Prostate gland (tissue), 2 donors: ENCODE measurements at regions not wholly inside any gene's neighbourhood (a gene's known extent, or its start where the extent isn't known, plus 50 kb on each side); places are given as distances from the start of the nearest gene placed in this dataset.

Source experiments
- DNase-seq: peaks from one replicate; pipeline ENCODE4 v3.0.0-alpha.2; 2019; ENCODE audit warnings: low spot score
- H3K27ac ChIP-seq, 2 donors: fragments of 200-600 bp; sonication (generic); 2 replicates each; pipeline ENCODE4 v1.5.1; 2017 to 2019
- H3K27me3 ChIP-seq: fragments of 200-600 bp; sonication (generic); replicated peaks from 2 replicates; pipeline ENCODE4 v1.5.1; 2019; ENCODE audit not compliant: insufficient read depth
- H3K36me3 ChIP-seq, 2 donors: fragments of 200-600 bp; sonication (generic); 1 replicate in 1 of 2; 2 replicates in 1 of 2; pipeline versions ENCODE4 v1.5.1 to v1.8.1; 2017 to 2019
- H3K4me1 ChIP-seq: fragments of 200-600 bp; sonication (generic); replicated peaks from 2 replicates; pipeline ENCODE4 v1.5.1; 2019
- H3K4me3 ChIP-seq, 2 donors: fragments of 200-600 bp; sonication (generic); 2 replicates each; pipeline ENCODE4 v1.5.1; 2017 to 2019
- H3K9me3 ChIP-seq: fragments of 200-600 bp; sonication (generic); 2 replicates; pipeline ENCODE4 v1.5.1; 2017
- POLR2A ChIP-seq: fragments of 450-650 bp; IDR thresholded peaks from one replicate; pipeline ENCODE4 v1.6.1; 2016; ENCODE audit warnings: antibody characterized with exemption, mild to moderate bottlenecking
- POLR2AphosphoS5 ChIP-seq: sonication (generic); formaldehyde crosslinking; IDR thresholded peaks from one replicate; pipeline ENCODE4 v1.6.1; 2017; ENCODE audit warnings: antibody characterized with exemption
- WGBS: methylation state at CpG from one replicate; pipeline ENCODE4 v1.1.5; 2018; 5-methylcytosine and 5-hydroxymethylcytosine counted together
- intact Hi-C: fragments of 100-400 bp; cut with DNase I; formaldehyde crosslinking; loops from one replicate; pipeline ENCODE4 v1.14.2; 2022
- TF ChIP-seq, protein P1 (sequence below), 4 experiments: fragments of 200-600 bp in 2 of 4; fragments of 450-650 bp in 2 of 4; sonication (generic) in 2 of 4; IDR thresholded peaks; 1 replicate in 3 of 4; 2 replicates in 1 of 4; pipeline ENCODE4 v1.5.1; 2016 to 2019; ENCODE audit warnings: antibody characterized with exemption in 4 of 4, mild to moderate bottlenecking in 2 of 4, moderate library complexity in 2 of 4

- TF ChIP-seq, protein P1, sequence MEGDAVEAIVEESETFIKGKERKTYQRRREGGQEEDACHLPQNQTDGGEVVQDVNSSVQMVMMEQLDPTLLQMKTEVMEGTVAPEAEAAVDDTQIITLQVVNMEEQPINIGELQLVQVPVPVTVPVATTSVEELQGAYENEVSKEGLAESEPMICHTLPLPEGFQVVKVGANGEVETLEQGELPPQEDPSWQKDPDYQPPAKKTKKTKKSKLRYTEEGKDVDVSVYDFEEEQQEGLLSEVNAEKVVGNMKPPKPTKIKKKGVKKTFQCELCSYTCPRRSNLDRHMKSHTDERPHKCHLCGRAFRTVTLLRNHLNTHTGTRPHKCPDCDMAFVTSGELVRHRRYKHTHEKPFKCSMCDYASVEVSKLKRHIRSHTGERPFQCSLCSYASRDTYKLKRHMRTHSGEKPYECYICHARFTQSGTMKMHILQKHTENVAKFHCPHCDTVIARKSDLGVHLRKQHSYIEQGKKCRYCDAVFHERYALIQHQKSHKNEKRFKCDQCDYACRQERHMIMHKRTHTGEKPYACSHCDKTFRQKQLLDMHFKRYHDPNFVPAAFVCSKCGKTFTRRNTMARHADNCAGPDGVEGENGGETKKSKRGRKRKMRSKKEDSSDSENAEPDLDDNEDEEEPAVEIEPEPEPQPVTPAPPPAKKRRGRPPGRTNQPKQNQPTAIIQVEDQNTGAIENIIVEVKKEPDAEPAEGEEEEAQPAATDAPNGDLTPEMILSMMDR (IDR thresholded peaks at IDR 0.05), result no peak
- TF ChIP-seq POLR2AphosphoS5, result no peak
- TF ChIP-seq POLR2A, result no peak
- no peaks in the 10 kb centered on the region for H3K36me3 ChIP-seq
- intact Hi-C loops, result no loop called here
- 97% methylated on average over 25 of the region's 25 CpGs for WGBS
- H3K9me3 ChIP-seq, result no peaks in the 10 kb centered on the region
- H3K4me1 ChIP-seq, result peaks cover 5% of the 10 kb centered on the region
- H3K27me3 ChIP-seq, result no peaks in the 10 kb centered on the region
- H3K4me3 ChIP-seq, result no peak overlapping the region
- H3K27ac ChIP-seq, result no peak overlapping the region
- DNase-seq, result no peak
Observed at GRCh38 chr18:78727057-78727739, 252.4 kb upstream of the SALL3 start.

DNA sequence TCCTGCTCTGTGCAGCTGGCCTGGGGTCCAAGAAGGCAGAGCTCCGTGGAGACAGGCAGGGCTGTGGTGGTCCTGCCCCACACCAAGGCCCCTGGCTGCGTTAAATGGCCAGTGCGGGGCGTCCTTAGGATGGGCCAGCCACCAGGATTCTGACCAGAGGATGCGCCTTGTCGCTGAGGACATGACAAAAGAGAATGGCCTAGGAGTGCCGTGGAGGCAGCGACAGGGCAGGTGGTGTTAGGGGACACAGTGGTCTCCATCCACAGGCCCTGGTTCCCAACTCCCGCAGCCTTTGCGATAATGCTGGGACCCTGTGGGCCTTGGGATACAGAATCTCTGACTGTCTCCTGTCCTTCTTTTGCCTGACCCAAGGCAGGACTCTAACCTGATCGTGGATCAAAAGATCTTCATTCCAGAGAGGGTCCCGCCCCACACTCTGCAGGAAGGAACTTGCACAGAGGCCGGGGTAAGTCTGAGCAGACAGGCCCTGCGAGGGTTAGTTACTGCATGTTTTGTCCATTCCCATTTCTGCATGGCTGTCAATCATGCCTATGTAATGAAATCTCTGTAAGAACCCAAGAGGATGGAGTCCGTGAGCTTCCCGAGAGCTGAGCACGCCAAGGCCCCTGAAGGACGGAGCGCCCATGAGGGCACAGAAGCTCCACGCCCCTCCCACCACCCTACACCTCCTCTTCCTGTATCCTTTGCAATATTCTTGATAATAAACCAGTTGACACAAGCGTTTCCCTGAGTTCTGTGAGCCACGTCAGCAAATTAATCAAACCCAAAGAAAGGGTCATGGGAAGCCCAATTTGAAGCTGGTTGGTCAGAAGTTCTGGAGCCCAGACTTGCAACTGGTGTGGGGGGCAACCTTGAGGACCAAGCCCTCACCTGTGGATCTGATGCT lies 251.5 kb upstream of the SALL3 start:
- no peaks in the 10 kb centered on the region for H3K27me3 ChIP-seq
- no peak for DNase-seq
- H3K27ac ChIP-seq, result no peak overlapping the region
- no peaks in the 10 kb centered on the region for H3K36me3 ChIP-seq
- WGBS, result 84% methylated on average over 22 of the region's 22 CpGs
- no peak for TF ChIP-seq POLR2A
- TF ChIP-seq POLR2AphosphoS5, result no peak
- TF ChIP-seq, protein P1 (IDR thresholded peaks at IDR 0.05), result no peak
- H3K9me3 ChIP-seq, result no peaks in the 10 kb centered on the region
- H3K4me3 ChIP-seq, result no peak overlapping the region
- intact Hi-C loops, result no loop called here
- peaks cover 5% of the 10 kb centered on the region for H3K4me1 ChIP-seq

DNA sequence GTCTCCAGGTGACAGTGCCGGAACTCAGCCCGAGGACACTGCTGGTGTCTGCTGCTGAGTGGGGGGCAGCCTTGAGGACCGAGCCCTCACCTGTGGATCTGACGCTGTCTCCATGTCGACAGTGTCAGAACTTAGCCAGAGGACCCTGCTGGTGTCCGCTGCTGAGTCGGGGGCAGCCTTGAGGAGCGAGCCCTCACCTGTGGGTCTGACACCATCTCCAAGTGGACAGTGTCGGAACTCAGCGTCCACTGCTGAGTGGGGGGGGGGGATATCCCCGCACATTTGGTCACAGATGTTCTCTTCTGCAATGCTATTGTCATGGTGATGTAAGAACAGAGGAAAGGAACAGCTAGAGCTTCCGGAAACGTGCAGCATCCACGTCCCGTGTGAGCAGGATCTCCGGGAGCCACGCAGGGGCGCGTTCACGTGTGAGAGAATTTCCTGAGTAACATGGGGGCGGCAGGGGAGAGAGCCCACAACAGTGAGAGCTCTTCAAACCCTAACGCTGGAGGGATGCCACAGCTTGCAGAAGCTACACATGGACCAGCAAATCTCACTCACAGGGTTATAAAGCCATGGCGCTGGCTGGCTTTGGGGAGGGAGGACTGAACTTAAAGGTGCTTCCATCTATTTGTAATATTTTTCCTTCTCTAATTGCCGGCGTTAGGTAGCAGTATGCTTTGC lies 250.7 kb upstream of the SALL3 start:
- TF ChIP-seq, protein P1 (IDR thresholded peaks at IDR 0.05), result no peak
- no peak for TF ChIP-seq POLR2A
- no peak for TF ChIP-seq POLR2AphosphoS5
- Histone ChIP-seq H3K4me1 (peaks cover 5% of the 10 kb centered on the region), H3K9me3 (no peaks in the 10 kb centered on the region), H3K27me3 (no peaks in the 10 kb centered on the region), H3K27ac (no peak overlapping the region), H3K4me3 (no peak overlapping the region), H3K36me3 (no peaks in the 10 kb centered on the region)
- no peak for DNase-seq
- intact Hi-C loops, result no loop called here
- 91% methylated on average over 25 of the region's 25 CpGs for WGBS

DNA sequence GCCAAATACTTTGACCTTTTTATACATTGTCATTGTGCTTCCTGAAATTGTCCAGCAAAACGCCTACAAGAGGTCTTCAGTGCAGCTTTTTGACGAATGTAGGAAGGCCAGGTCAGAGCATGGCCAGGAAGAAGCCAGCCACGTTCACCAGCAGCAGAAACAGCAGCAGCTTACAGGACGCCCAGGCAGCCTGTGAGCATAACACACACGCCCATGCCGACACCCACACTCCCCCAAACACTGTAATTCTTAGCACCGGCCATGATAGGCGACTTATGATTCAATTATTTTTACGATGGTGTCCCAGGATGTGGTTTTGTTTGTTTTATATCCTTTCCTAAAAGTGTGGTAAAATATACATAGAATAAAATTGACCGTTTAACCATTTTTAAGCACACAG lies 249.1 kb upstream of the SALL3 start:
- 15% methylated on average over 10 of the region's 10 CpGs for WGBS
- Histone ChIP-seq H3K27me3 (no peaks in the 10 kb centered on the region), H3K9me3 (no peaks in the 10 kb centered on the region), H3K4me3 (no peak overlapping the region), H3K36me3 (no peaks in the 10 kb centered on the region), H3K4me1 (peaks cover 5% of the 10 kb centered on the region), H3K27ac (no peak overlapping the region)
- DNase-seq, result no peak
- intact Hi-C loops, result no loop called here
- TF ChIP-seq, protein P1 (IDR thresholded peaks at IDR 0.05), result no peak
- TF ChIP-seq POLR2AphosphoS5, result no peak
- TF ChIP-seq POLR2A, result no peak
